ENCODE measurements at regions not wholly inside any gene's neighbourhood (a gene's known extent, or its start where the extent isn't known, plus 50 kb on each side); places are given as distances from the start of the nearest gene placed in this dataset.
A peak's percentile ranks its signal among the peaks of the same experiment; 100 is the strongest.
"Not testable (repeated sequence)": the region's sequence is repeated elsewhere in the genome, so short reads cannot be mapped to it uniquely, and the experiment has no call there.

GRCh38 chr7:6882321-6882721 lies 56.2 kb upstream of the CCZ1B start:
- DNase-seq (ENCODE audit: low read depth, low spot score): not testable (repeated sequence)

GRCh38 chr7:6883756-6884155 lies 57.7 kb upstream of the CCZ1B start:
- not testable (repeated sequence) for DNase-seq (ENCODE audit: low read depth, low spot score)

- no peak for DNase-seq (ENCODE audit: low read depth, low spot score)
Measured at GRCh38 chr7:6886198-6886597, 60.1 kb upstream of the CCZ1B start.

- DNase-seq (ENCODE audit: low read depth, low spot score): not testable (repeated sequence)
Measured at GRCh38 chr7:6888267-6889045, 62.4 kb upstream of the CCZ1B start.

- no peak for DNase-seq (ENCODE audit: low read depth, low spot score)
Measured at GRCh38 chr7:6889252-6889812, 63.3 kb upstream of the CCZ1B start.

- not testable (repeated sequence) for DNase-seq (ENCODE audit: low read depth, low spot score)
Measured at GRCh38 chr7:6902097-6902518, 76.0 kb upstream of the CCZ1B start.

GRCh38 chr7:6903289-6903688 lies 77.2 kb upstream of the CCZ1B start:
- not testable (repeated sequence) for DNase-seq (ENCODE audit: low read depth, low spot score)

- DNase-seq (ENCODE audit: low read depth, low spot score): not testable (repeated sequence)
Measured at GRCh38 chr7:6903792-6904191, 77.7 kb upstream of the CCZ1B start.

- DNase-seq (ENCODE audit: low read depth, low spot score): no peak
Measured at GRCh38 chr7:6917258-6917657, 91.2 kb upstream of the CCZ1B start.

- not testable (repeated sequence) for DNase-seq (ENCODE audit: low read depth, low spot score)
Measured at GRCh38 chr7:6919169-6919568, 93.1 kb upstream of the CCZ1B start.

- not testable (repeated sequence) for DNase-seq (ENCODE audit: low read depth, low spot score)
Measured at GRCh38 chr7:6924523-6924922, 98.4 kb upstream of the CCZ1B start.

- not testable (repeated sequence) for DNase-seq (ENCODE audit: low read depth, low spot score)
Measured at GRCh38 chr7:6926193-6927174, 100.4 kb upstream of the CCZ1B start.

GRCh38 chr7:6927643-6928042 lies 101.6 kb upstream of the CCZ1B start:
- not testable (repeated sequence) for DNase-seq (ENCODE audit: low read depth, low spot score)

GRCh38 chr7:6929588-6929987 lies 103.5 kb upstream of the CCZ1B start:
- DNase-seq (ENCODE audit: low read depth, low spot score): not testable (repeated sequence)

GRCh38 chr7:6930081-6930635 lies 104.1 kb upstream of the CCZ1B start:
- not testable (repeated sequence) for DNase-seq (ENCODE audit: low read depth, low spot score)

GRCh38 chr7:6930787-6931186 lies 104.7 kb upstream of the CCZ1B start:
- peak; percentile 6 for DNase-seq (ENCODE audit: low read depth, low spot score)

GRCh38 chr7:6931456-6931855 lies 105.4 kb upstream of the CCZ1B start:
- not testable (repeated sequence) for DNase-seq (ENCODE audit: low read depth, low spot score)

GRCh38 chr7:6933954-6934632 lies 108.0 kb upstream of the CCZ1B start:
- not testable (repeated sequence) for DNase-seq (ENCODE audit: low read depth, low spot score)

GRCh38 chr7:6934981-6935380 lies 108.9 kb upstream of the CCZ1B start:
- no peak for DNase-seq (ENCODE audit: low read depth, low spot score)

- DNase-seq (ENCODE audit: low read depth, low spot score): not testable (repeated sequence)
Measured at GRCh38 chr7:6936626-6937025, 110.6 kb upstream of the CCZ1B start.

GRCh38 chr7:6937746-6938145 lies 111.7 kb upstream of the CCZ1B start:
- DNase-seq (ENCODE audit: low read depth, low spot score): not testable (repeated sequence)
